Thyroid gland (tissue), 4 donors: ENCODE measurements at regions not wholly inside any gene's neighbourhood (a gene's known extent, or its start where the extent isn't known, plus 50 kb on each side); places are given as distances from the start of the nearest gene placed in this dataset.
A peak's percentile ranks its signal among the peaks of the same experiment; 100 is the strongest.

Source experiments
- DNase-seq, 2 donors: peaks; one replicate each; pipeline ENCODE4 v3.0.0-alpha.2; 2019
- H3K27ac ChIP-seq, 3 donors: fragments of 200-600 bp; sonication (generic); 1 replicate in 2 of 3; 2 replicates in 1 of 3; pipeline ENCODE4 v1.5.1; 2016 to 2019; ENCODE audit warnings: mild to moderate bottlenecking in 1 of 3, moderate library complexity in 1 of 3
- H3K27me3 ChIP-seq: fragments of 200-600 bp; sonication (generic); one replicate; pipeline ENCODE4 v1.5.1; 2019
- H3K36me3 ChIP-seq, 2 donors: fragments of 200-600 bp; sonication (generic); one replicate each; pipeline ENCODE4 v1.5.1; 2016 to 2019
- H3K4me1 ChIP-seq, 2 donors: fragments of 200-600 bp; sonication (generic); one replicate each; pipeline ENCODE4 v1.5.1; 2017 to 2019
- H3K4me3 ChIP-seq, 3 donors: fragments of 200-600 bp; sonication (generic); replicated peaks in 1 of 3; 1 replicate in 2 of 3; 2 replicates in 1 of 3; pipeline ENCODE4 v1.5.1; 2016; ENCODE audit warnings: mild to moderate bottlenecking in 1 of 3
- H3K9me3 ChIP-seq: fragments of 200-600 bp; sonication (generic); one replicate; pipeline ENCODE4 v1.5.1; 2017
- POLR2A ChIP-seq, 2 donors: fragments of 450-650 bp; IDR thresholded peaks; one replicate each; pipeline ENCODE4 v1.6.1; 2017; ENCODE audit warnings: antibody characterized with exemption in 2 of 2, mild to moderate bottlenecking in 2 of 2, moderate library complexity in 1 of 2
- WGBS, 2 donors: methylation state at CpG; one replicate each; pipeline ENCODE4 v1.1.5; 2017; 5-methylcytosine and 5-hydroxymethylcytosine counted together
- intact Hi-C: fragments of 100-400 bp; cut with DNase I; formaldehyde crosslinking; loops from one replicate; pipeline ENCODE4 v1.15.1; 2023
- TF ChIP-seq, protein P1 (sequence below), 6 experiments: fragments of 200-600 bp in 3 of 6; fragments of 450-650 bp in 3 of 6; sonication (generic) in 3 of 6; IDR thresholded peaks; one replicate each; pipeline ENCODE4 v1.5.1; 2016 to 2019; ENCODE audit warnings: antibody characterized with exemption in 6 of 6, mild to moderate bottlenecking in 2 of 6, inconsistent platforms in 1 of 6, moderate library complexity in 1 of 6

DNA sequence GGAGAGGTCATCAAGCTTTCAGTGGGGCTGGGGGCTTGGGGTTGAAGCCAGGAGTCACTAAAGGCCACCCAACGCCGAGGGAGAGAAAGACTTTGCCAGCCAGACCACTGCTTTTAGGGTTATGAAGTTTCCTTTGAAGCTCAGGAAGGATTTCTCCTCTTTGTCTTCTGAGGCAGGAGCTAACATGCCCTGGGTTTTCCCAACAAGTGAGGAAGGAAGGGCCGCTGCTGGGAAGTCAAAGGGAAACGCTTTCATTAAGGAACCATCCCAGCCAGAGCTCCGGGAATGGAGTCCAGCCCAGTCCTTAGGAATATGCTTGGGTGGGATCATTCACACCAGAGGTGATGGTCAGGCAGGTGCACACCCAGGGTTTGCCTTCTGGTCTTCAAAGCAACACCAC is 436.9 kb downstream of the PRDM2 start:
- TF ChIP-seq POLR2A (IDR thresholded peaks at IDR 0.05): no peak
- TF ChIP-seq, protein P1, sequence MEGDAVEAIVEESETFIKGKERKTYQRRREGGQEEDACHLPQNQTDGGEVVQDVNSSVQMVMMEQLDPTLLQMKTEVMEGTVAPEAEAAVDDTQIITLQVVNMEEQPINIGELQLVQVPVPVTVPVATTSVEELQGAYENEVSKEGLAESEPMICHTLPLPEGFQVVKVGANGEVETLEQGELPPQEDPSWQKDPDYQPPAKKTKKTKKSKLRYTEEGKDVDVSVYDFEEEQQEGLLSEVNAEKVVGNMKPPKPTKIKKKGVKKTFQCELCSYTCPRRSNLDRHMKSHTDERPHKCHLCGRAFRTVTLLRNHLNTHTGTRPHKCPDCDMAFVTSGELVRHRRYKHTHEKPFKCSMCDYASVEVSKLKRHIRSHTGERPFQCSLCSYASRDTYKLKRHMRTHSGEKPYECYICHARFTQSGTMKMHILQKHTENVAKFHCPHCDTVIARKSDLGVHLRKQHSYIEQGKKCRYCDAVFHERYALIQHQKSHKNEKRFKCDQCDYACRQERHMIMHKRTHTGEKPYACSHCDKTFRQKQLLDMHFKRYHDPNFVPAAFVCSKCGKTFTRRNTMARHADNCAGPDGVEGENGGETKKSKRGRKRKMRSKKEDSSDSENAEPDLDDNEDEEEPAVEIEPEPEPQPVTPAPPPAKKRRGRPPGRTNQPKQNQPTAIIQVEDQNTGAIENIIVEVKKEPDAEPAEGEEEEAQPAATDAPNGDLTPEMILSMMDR (IDR thresholded peaks at IDR 0.05): no peak
- no peak overlapping the region for H3K27ac ChIP-seq

DNA sequence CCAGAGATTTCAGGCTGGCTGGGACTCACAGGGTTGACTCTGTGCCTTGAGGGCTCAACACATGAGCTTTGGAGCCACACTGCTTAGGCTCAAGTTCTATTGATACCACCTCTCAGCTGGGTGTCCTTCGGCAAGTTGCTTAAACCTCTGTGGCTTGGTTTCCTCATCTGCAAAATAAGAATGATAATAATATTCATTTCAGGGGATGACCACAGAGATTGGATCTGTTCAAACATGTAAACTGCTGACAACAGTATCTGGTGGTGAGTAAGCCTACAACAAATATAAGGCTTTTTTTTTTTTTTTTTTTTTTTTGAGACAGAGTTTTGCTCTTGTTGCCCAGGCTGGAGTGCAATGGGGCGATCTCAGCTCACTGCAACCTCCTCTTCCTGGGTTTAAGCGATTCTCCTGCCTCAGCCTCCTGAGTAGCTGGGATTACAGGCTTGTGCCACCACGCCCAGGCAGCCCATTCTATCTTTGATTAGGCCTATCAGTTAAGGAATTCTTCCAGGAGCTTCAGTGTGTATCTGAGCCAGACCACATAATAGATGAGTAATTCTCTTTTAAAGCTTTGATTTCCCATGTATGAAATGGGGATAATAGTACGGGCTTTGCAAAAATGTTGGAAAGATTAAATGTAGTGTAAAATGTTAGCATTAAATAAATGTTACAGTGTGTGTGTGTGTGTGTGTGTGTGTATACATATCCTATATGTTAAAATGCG is 437.6 kb downstream of the PRDM2 start:
- Histone ChIP-seq H3K27me3 (no peaks in the 10 kb centered on the region), H3K27ac (no peak overlapping the region), H3K9me3 (no peaks in the 10 kb centered on the region), H3K4me3 (no peak overlapping the region), H3K4me1 (peaks cover 21 to 43% of the 10 kb centered on the region in 2 donors), H3K36me3 (no peaks in the 10 kb centered on the region)
- intact Hi-C loops: no loop called here
- no peak for DNase-seq
- WGBS, 2 donors: 91 to 93% methylated on average over 6 of the region's 6 CpGs
- TF ChIP-seq, protein P1 (IDR thresholded peaks at IDR 0.05): no peak
- TF ChIP-seq POLR2A (IDR thresholded peaks at IDR 0.05): no peak

More for the DNA sequence above, 436.9 kb downstream of the PRDM2 start:
- intact Hi-C loops: no loop called here
- peaks cover 16 to 38% of the 10 kb centered on the region in 2 donors for H3K4me1 ChIP-seq
- no peaks in the 10 kb centered on the region for H3K36me3 ChIP-seq
- H3K27me3 ChIP-seq: no peaks in the 10 kb centered on the region
- no peaks in the 10 kb centered on the region for H3K9me3 ChIP-seq
- H3K4me3 ChIP-seq: no peak overlapping the region
- 78 to 94% methylated on average over 5 of the region's 5 CpGs for WGBS, 2 donors
- no peak for DNase-seq

GRCh38 chr1:14138135-14138506 is 438.1 kb downstream of the PRDM2 start:
- no peak for DNase-seq
- H3K36me3 ChIP-seq: no peaks in the 10 kb centered on the region
- no peak for TF ChIP-seq POLR2A (IDR thresholded peaks at IDR 0.05)
- TF ChIP-seq, protein P1 (IDR thresholded peaks at IDR 0.05): no peak
- H3K27me3 ChIP-seq: no peaks in the 10 kb centered on the region
- 81 to 84% methylated on average over 3 of the region's 3 CpGs for WGBS, 2 donors
- peaks cover 26 to 49% of the 10 kb centered on the region in 2 donors for H3K4me1 ChIP-seq
- intact Hi-C loops: no loop called here
- H3K4me3 ChIP-seq: no peak overlapping the region
- H3K9me3 ChIP-seq: no peaks in the 10 kb centered on the region
- H3K27ac ChIP-seq: no peak overlapping the region

GRCh38 chr1:14138687-14139086 is 438.7 kb downstream of the PRDM2 start:
- Histone ChIP-seq H3K9me3 (no peaks in the 10 kb centered on the region), H3K36me3 (no peaks in the 10 kb centered on the region), H3K4me3 (no peak overlapping the region), H3K4me1 (peaks cover 28 to 49% of the 10 kb centered on the region in 2 donors), H3K27ac (no peak overlapping the region), H3K27me3 (no peaks in the 10 kb centered on the region)
- WGBS, 2 donors: 75 to 80% methylated on average over 6 of the region's 6 CpGs
- DNase-seq: no peak
- TF ChIP-seq POLR2A (IDR thresholded peaks at IDR 0.05): no peak
- TF ChIP-seq, protein P1 (IDR thresholded peaks at IDR 0.05): no peak
- intact Hi-C loops: no loop called here

GRCh38 chr1:14140831-14141401 is 440.9 kb downstream of the PRDM2 start:
- DNase-seq: peak; percentile 98
- TF ChIP-seq POLR2A (IDR thresholded peaks at IDR 0.05): no peak
- TF ChIP-seq, protein P1 (IDR thresholded peaks at IDR 0.05): peak in 1 of 6 experiments; percentile 25
- peaks cover 25 to 35% of the 10 kb centered on the region in 2 donors for H3K4me1 ChIP-seq
- H3K9me3 ChIP-seq: no peaks in the 10 kb centered on the region
- H3K27ac ChIP-seq: peak overlapping the region; percentile 76 to 95 (median 91)
- H3K36me3 ChIP-seq: no peaks in the 10 kb centered on the region
- H3K27me3 ChIP-seq: no peaks in the 10 kb centered on the region
- intact Hi-C loops: no loop called here
- no peak overlapping the region for H3K4me3 ChIP-seq
- 14 to 32% methylated on average over 13 of the region's 13 CpGs for WGBS, 2 donors
